Erythroblast (primary cell): ENCODE measurements at regions not wholly inside any gene's neighbourhood (a gene's known extent, or its start where the extent isn't known, plus 50 kb on each side); places are given as distances from the start of the nearest gene placed in this dataset.

Source experiments
- DNase-seq, 2 experiments: peaks; one replicate each; lab custom pipeline; 2025; lab: John Stamatoyannopoulos, UW
- GATA1 ChIP-seq: IDR thresholded peaks from 2 replicates; pipeline ENCODE4 v1.6.1; 2011; ENCODE audit warnings: low read depth, mild to moderate bottlenecking, control low read depth, low read length, moderate library complexity
- POLR2A ChIP-seq: IDR thresholded peaks from 2 replicates; pipeline ENCODE4 v1.6.1; 2011; ENCODE audit warnings: mild to moderate bottlenecking, low read length

DNA sequence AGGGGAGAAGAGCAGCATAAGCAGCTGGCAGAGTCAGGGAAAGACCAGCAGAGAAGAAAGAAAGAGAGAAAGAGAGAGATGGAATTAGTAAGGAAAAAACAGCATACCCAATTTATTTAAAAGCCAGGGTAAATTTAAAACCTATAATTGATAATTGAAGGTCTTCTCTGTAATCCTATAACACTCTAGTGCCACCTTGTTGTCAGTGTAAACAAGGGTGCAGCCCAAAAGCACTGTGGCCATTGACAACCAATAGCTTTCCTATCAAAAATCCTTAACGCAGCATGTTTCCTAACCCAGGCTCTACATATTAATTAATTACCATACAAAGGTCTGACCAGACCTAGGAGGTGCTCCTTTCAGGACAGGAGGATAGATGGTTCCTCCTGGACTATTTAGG is 447.2 kb upstream of the HSFY2 start:
- DNase-seq = no peak
- TF ChIP-seq POLR2A (no peak), GATA1 (no peak)

DNA sequence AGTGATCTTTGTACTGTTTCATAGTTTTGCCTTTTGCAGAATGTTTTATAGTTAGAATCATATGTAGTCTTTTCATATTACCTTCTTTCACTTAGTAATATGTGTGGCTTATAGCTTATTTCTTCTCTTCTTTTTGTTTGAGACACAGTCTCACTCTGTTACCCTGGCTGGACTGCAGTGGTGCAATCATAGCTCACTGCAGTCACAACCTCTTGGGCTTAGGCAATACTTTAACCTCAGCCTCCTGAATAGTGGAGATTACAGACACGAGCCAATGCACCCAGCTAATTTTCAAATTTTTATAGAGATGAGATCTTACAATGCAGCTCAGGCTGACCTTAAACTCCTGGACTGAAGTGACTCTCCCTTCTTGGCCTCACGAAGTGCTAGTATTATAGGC is 435.4 kb upstream of the HSFY2 start:
- no peak for TF ChIP-seq GATA1
- TF ChIP-seq POLR2A = no peak

DNA sequence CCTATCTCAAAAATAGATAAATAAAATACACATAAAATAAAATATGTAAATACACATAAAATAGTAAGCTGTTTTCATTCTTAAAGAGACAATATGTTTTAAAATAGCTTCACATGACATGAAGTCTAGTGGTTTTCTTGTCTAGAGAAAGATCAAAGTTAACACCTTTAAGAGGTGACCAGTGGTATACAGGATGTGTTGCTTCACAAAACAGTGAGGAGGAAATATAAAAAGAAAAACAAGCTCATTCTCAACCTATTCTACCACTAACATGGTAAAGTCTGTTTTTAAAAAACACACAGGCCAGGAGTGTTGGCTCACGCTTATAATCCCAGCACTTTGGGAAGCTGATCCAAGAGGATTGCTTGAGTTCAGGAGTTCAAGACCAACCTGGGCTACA is 433.5 kb upstream of the HSFY2 start:
- no peak for DNase-seq
- no peak for TF ChIP-seq POLR2A
- no peak for TF ChIP-seq GATA1

More for the DNA sequence above, 435.4 kb upstream of the HSFY2 start:
- no peak for DNase-seq

DNA sequence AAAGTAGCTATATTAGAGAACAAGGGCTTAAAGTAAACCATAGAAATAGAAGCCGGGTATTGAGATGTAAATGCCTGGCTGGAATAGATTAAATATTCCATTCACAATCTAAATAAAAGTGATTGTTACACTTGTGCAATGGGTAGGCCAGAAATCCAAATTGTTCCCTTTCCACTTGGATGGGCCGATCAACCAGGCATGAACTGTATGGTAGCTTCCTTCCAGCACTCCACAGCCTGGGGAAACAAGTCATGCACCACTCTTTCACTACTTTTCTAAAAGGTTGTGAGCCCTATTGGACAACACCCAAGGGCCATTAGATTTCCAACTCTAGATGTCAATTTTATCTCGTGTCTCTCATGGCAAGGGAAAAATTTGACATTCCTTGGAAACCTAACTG is 407.3 kb upstream of the HSFY2 start:
- DNase-seq = no peak
- TF ChIP-seq POLR2A (no peak), GATA1 (no peak)

DNA sequence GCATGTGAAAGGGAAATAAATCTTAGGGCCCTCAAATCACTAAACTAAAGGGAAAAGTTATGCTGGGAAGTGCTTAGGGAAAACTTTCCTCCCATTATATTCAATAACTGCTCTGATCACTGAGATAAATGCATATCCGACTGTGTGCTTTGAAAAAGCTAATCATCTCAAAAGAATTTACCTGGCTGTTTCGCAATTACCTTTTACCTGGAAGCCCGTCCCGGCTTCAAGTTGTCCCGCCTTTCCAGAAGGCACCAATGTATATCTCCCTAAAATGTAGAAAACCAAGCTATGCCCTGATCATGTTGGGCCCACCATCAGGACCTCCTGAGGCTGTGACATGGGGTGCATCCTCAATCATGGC is 394.6 kb upstream of the HSFY2 start:
- no peak for DNase-seq
- TF ChIP-seq POLR2A (no peak), GATA1 (no peak)

DNA sequence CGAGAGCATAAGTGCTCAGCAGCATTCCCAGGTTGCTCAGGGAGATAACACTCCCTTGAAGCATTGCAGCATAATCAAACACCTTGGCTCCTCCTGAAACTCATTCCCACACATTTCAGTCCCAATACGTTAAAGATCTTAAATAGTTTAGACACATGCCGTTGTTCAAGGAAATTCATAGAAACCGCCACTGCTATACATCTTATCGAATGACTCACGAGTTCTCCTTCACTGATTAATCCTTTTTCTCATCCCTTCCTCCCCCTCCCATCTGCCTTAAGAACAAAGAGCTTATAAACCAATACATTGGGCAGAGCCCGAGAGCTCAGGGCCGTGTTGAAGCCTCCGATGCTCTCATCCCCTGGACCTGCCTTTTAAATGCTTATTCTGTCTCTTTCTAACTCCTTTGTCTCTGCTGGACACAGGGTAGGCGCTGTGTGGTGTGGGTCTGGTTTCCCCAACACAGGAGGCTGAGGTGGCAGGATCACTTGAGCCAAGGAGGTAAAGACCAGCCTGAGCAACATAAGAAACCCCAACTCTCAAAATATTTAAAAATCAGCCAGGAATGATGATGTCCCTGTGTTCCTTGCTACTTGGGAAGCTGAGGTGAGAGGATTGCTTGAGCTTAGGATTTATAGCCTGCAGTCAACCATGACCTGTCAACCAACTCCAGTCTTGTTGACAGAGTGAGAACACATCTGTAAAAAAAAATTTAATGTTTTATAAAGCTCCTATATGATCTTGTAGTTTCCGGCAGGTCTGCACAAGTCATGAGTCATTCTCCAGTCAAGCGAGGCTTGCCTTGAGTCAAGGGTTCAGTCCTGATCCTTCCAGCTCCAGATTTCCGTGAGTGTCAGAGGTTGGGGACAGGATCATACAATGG is 394.0 kb upstream of the HSFY2 start:
- TF ChIP-seq POLR2A (no peak), GATA1 (no peak)
- DNase-seq = no peak

GRCh38 chrY:19148783-19149182 is 375.2 kb upstream of the HSFY2 start:
- DNase-seq = no peak
- TF ChIP-seq GATA1 (no peak), POLR2A (no peak)

DNA sequence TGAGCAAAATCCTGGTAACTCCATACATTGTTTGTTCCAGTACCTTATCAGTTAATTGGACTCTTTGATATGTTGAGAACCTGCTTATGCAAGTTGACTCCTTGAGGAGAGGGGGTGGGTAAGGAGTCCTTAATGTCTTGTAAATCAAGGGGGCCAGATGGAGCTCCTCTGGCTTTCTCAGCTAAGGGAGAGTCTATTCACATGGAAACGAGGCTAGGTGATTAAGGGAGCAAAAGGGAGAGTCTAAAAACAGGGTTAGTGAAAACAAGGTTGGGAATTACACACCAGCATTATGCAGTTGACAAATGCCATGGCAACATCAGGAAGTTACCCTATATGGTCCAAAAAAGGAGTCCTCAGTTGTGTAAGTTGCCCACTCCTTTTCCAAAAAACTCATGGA is 372.8 kb upstream of the HSFY2 start:
- TF ChIP-seq GATA1 = no peak
- TF ChIP-seq POLR2A = no peak
- no peak for DNase-seq

DNA sequence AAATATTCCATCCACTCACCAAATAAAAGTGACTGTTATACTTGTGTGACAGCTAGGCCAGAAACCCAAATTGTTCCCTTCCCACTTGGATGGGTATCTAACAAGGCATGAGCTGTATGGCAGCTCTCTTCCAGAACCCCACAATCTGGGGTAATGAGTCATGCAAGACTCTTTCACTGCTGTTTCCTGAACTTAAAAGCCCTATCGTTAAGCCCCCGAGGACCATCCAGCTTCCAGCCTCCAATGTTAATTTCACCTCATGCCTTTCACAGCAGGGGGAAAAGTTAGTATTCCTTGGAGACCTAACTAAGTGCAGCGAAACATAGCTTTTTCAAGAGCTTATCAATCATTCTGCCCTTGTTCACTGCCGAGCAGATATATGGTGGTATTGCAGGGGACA is 368.6 kb upstream of the HSFY2 start:
- DNase-seq = no peak
- TF ChIP-seq GATA1 = no peak
- TF ChIP-seq POLR2A = no peak

GRCh38 chrY:19140285-19140920 is 366.9 kb upstream of the HSFY2 start:
- DNase-seq = no peak
- TF ChIP-seq GATA1 = no peak
- TF ChIP-seq POLR2A = no peak

- TF ChIP-seq GATA1 (no peak), POLR2A (no peak)
- no peak for DNase-seq
Measured at GRCh38 chrY:19134426-19134825, 360.9 kb upstream of the HSFY2 start.

DNA sequence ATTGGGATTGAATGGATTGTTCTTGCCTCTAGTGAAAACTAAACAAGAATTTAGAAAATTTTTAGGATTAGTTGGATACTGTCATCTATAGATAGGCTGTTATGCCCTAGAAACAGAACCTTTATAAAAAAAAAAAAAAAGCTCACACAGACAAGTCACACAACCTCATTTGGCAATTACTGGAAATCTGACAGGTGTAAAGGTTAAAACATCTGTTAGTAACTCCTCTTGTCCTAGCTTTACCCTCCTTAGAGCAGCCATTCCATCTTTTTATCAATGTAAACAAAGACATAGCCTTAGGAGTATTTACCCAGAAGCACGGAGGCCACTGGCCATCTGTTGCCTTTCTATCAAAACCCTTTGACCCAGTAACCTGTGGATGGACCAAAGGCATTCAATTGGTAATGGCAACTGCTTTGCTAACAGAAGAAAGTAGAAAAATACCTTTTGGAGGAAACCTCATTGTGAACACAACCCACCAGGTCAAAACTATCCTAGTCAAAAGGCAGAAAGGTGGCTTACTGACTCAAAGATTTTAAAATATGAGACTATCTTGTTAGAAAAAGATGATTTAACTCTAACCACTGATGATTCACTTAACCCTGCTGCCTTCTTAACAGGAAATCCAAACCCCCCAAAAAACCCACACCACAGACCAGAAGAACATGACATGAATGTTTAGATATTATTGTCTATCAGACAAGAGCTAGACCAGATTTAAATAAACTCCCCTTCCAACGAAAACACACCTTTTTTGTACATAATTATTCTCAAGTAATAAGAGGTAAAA is 357.2 kb upstream of the HSFY2 start:
- TF ChIP-seq GATA1 (no peak), POLR2A (no peak)
- DNase-seq = no peak

DNA sequence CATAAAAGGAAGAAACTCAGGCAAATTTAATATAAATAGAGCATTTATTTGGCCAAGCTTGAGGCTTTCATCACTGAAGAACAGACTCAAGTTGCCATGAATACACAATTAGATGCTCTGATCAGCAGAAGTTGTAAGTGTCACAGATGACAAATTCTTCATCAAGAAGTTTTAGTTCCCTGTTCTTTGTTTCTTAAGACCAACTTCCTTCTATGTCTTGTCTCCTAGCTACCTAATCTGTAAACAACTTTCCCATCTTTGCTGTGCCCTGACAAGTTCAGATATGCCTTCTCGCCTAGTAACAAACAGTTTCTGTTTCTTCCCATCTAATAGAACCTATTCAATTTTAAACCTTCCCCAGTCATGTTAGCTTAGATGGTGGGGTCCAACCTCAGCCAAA is 353.4 kb upstream of the HSFY2 start:
- no peak for TF ChIP-seq POLR2A
- TF ChIP-seq GATA1 = no peak

DNA sequence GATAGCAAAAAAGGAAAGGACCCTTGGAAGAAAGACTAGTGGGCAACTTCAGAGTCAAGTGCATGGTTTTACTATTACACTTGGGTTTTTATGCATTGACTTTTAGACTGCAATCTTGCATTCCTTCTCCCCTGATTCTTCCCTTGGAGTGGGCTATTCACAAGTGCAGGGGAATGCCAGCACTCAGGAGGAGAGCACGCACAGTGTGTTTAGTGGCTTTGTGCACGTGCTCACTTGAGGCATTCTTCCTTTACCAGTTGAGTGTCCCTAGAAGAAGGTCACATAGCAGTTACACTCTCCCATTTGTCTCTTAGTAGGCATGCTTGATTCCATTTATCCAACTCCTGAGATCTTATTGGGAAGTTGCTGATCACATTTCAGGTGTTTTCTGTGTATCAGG is 351.1 kb upstream of the HSFY2 start:
- no peak for DNase-seq
- TF ChIP-seq POLR2A (no peak), GATA1 (no peak)

More for the DNA sequence above, 353.4 kb upstream of the HSFY2 start:
- no peak for DNase-seq
